ENCODE measurements at regions not wholly inside any gene's neighbourhood (a gene's known extent, or its start where the extent isn't known, plus 50 kb on each side); places are given as distances from the start of the nearest gene placed in this dataset.
"Not testable (repeated sequence)": the region's sequence is repeated elsewhere in the genome, so short reads cannot be mapped to it uniquely, and the experiment has no call there.

GRCh38 chr4:116231999-116232398 is 853.4 kb downstream of the TRAM1L1 start:
- not testable (repeated sequence) for H3K4me1 Mint-ChIP-seq, H3K9me3 Mint-ChIP-seq, H3K27ac Mint-ChIP-seq, DNase-seq, H3K36me3 Mint-ChIP-seq, H3K27me3 Mint-ChIP-seq, H3K4me3 Mint-ChIP-seq

GRCh38 chr4:116229420-116229819 is 856.0 kb downstream of the TRAM1L1 start:
- Mint-ChIP-seq H3K36me3 (no peaks in the 10 kb centered on the region), H3K27me3 (no peaks in the 10 kb centered on the region), H3K4me3 (no peak overlapping the region), H3K9me3 (no peaks in the 10 kb centered on the region), H3K27ac (no peak overlapping the region), H3K4me1 (no peaks in the 10 kb centered on the region)
- DNase-seq, result no peak

GRCh38 chr4:116223040-116223732 is 862.2 kb downstream of the TRAM1L1 start:
- no peaks in the 10 kb centered on the region for H3K4me1 Mint-ChIP-seq
- DNase-seq, result no peak
- peaks cover 2% of the 10 kb centered on the region for H3K9me3 Mint-ChIP-seq
- H3K36me3 Mint-ChIP-seq, result no peaks in the 10 kb centered on the region
- H3K27ac Mint-ChIP-seq, result no peak overlapping the region
- H3K27me3 Mint-ChIP-seq, result no peaks in the 10 kb centered on the region
- H3K4me3 Mint-ChIP-seq, result no peak overlapping the region

GRCh38 chr4:116217781-116218180 is 867.6 kb downstream of the TRAM1L1 start:
- Mint-ChIP-seq H3K4me3 (no peak overlapping the region), H3K9me3 (peaks cover 4% of the 10 kb centered on the region), H3K4me1 (no peaks in the 10 kb centered on the region), H3K27ac (no peak overlapping the region), H3K27me3 (no peaks in the 10 kb centered on the region), H3K36me3 (no peaks in the 10 kb centered on the region)
- DNase-seq, result no peak

GRCh38 chr4:116215622-116216021 is 869.8 kb downstream of the TRAM1L1 start:
- Mint-ChIP-seq H3K27ac (no peak overlapping the region), H3K4me1 (no peaks in the 10 kb centered on the region), H3K36me3 (no peaks in the 10 kb centered on the region), H3K27me3 (no peaks in the 10 kb centered on the region), H3K4me3 (no peak overlapping the region), H3K9me3 (peaks cover 2% of the 10 kb centered on the region)
- no peak for DNase-seq

- H3K9me3 Mint-ChIP-seq, result peaks cover 1% of the 10 kb centered on the region
- no peak overlapping the region for H3K4me3 Mint-ChIP-seq
- DNase-seq, result no peak
- H3K4me1 Mint-ChIP-seq, result no peaks in the 10 kb centered on the region
- H3K36me3 Mint-ChIP-seq, result no peaks in the 10 kb centered on the region
- no peak overlapping the region for H3K27ac Mint-ChIP-seq
- H3K27me3 Mint-ChIP-seq, result no peaks in the 10 kb centered on the region
Measured at GRCh38 chr4:116202524-116202923, 882.9 kb downstream of the TRAM1L1 start.

GRCh38 chr4:116197317-116197809 is 888.0 kb downstream of the TRAM1L1 start:
- no peak overlapping the region for H3K27ac Mint-ChIP-seq
- no peaks in the 10 kb centered on the region for H3K4me1 Mint-ChIP-seq
- H3K36me3 Mint-ChIP-seq, result no peaks in the 10 kb centered on the region
- no peak for DNase-seq
- no peaks in the 10 kb centered on the region for H3K9me3 Mint-ChIP-seq
- H3K27me3 Mint-ChIP-seq, result no peaks in the 10 kb centered on the region
- H3K4me3 Mint-ChIP-seq, result no peak overlapping the region

GRCh38 chr4:116183241-116183640 is 902.1 kb downstream of the TRAM1L1 start:
- no peaks in the 10 kb centered on the region for H3K9me3 Mint-ChIP-seq
- no peak overlapping the region for H3K27ac Mint-ChIP-seq
- H3K27me3 Mint-ChIP-seq, result no peaks in the 10 kb centered on the region
- H3K4me1 Mint-ChIP-seq, result no peaks in the 10 kb centered on the region
- DNase-seq, result no peak
- no peak overlapping the region for H3K4me3 Mint-ChIP-seq
- H3K36me3 Mint-ChIP-seq, result no peaks in the 10 kb centered on the region

GRCh38 chr4:116180157-116180601 is 905.2 kb downstream of the TRAM1L1 start:
- no peaks in the 10 kb centered on the region for H3K4me1 Mint-ChIP-seq
- no peak for DNase-seq
- no peak overlapping the region for H3K27ac Mint-ChIP-seq
- H3K4me3 Mint-ChIP-seq, result no peak overlapping the region
- no peaks in the 10 kb centered on the region for H3K9me3 Mint-ChIP-seq
- H3K27me3 Mint-ChIP-seq, result no peaks in the 10 kb centered on the region
- no peaks in the 10 kb centered on the region for H3K36me3 Mint-ChIP-seq

GRCh38 chr4:116151371-116151770 is 934.0 kb downstream of the TRAM1L1 start:
- not testable (repeated sequence) for H3K4me3 Mint-ChIP-seq, H3K9me3 Mint-ChIP-seq, DNase-seq, H3K27me3 Mint-ChIP-seq, H3K36me3 Mint-ChIP-seq, H3K27ac Mint-ChIP-seq, H3K4me1 Mint-ChIP-seq

- Mint-ChIP-seq H3K4me3 (no peak overlapping the region), H3K27ac (no peak overlapping the region), H3K4me1 (no peaks in the 10 kb centered on the region), H3K36me3 (no peaks in the 10 kb centered on the region), H3K9me3 (no peaks in the 10 kb centered on the region), H3K27me3 (no peaks in the 10 kb centered on the region)
- DNase-seq, result no peak
Measured at GRCh38 chr4:116150152-116150551, 935.2 kb downstream of the TRAM1L1 start.

- no peak for DNase-seq
- no peaks in the 10 kb centered on the region for H3K9me3 Mint-ChIP-seq
- H3K27ac Mint-ChIP-seq, result no peak overlapping the region
- no peak overlapping the region for H3K4me3 Mint-ChIP-seq
- no peaks in the 10 kb centered on the region for H3K36me3 Mint-ChIP-seq
- H3K27me3 Mint-ChIP-seq, result no peaks in the 10 kb centered on the region
- no peaks in the 10 kb centered on the region for H3K4me1 Mint-ChIP-seq
Measured at GRCh38 chr4:116143198-116143597, 942.2 kb downstream of the TRAM1L1 start.

- Mint-ChIP-seq H3K9me3 (peaks cover 2% of the 10 kb centered on the region), H3K27me3 (no peaks in the 10 kb centered on the region), H3K4me1 (no peaks in the 10 kb centered on the region), H3K27ac (no peak overlapping the region), H3K36me3 (no peaks in the 10 kb centered on the region), H3K4me3 (no peak overlapping the region)
- DNase-seq, result no peak
Measured at GRCh38 chr4:116132946-116133345, 952.4 kb downstream of the TRAM1L1 start.

GRCh38 chr4:116126794-116127193 is 958.6 kb downstream of the TRAM1L1 start:
- Mint-ChIP-seq H3K4me1 (no peaks in the 10 kb centered on the region), H3K27ac (no peak overlapping the region), H3K9me3 (peaks cover 3% of the 10 kb centered on the region), H3K36me3 (no peaks in the 10 kb centered on the region), H3K27me3 (no peaks in the 10 kb centered on the region), H3K4me3 (no peak overlapping the region)
- DNase-seq, result no peak

- no peaks in the 10 kb centered on the region for H3K4me1 Mint-ChIP-seq
- no peaks in the 10 kb centered on the region for H3K27me3 Mint-ChIP-seq
- H3K9me3 Mint-ChIP-seq, result no peaks in the 10 kb centered on the region
- no peak overlapping the region for H3K4me3 Mint-ChIP-seq
- no peak overlapping the region for H3K27ac Mint-ChIP-seq
- no peak for DNase-seq
- H3K36me3 Mint-ChIP-seq, result no peaks in the 10 kb centered on the region
Measured at GRCh38 chr4:116122124-116122523, 963.3 kb downstream of the TRAM1L1 start.

- Mint-ChIP-seq H3K36me3 (no peaks in the 10 kb centered on the region), H3K9me3 (no peaks in the 10 kb centered on the region), H3K27ac (no peak overlapping the region), H3K27me3 (no peaks in the 10 kb centered on the region), H3K4me1 (no peaks in the 10 kb centered on the region), H3K4me3 (no peak overlapping the region)
- no peak for DNase-seq
Measured at GRCh38 chr4:116118221-116118620, 967.2 kb downstream of the TRAM1L1 start.
